ENCODE measurements at regions not wholly inside any gene's neighbourhood (a gene's known extent, or its start where the extent isn't known, plus 50 kb on each side); places are given as distances from the start of the nearest gene placed in this dataset.

GRCh38 chr11:11208994-11209393 lies 144.1 kb downstream of the CSNK2A3 start:
- no peak for TF ChIP-seq CTCF (IDR thresholded peaks at IDR 0.05; ENCODE audit: insufficient read depth, low read length)
- TF ChIP-seq, protein P1, sequence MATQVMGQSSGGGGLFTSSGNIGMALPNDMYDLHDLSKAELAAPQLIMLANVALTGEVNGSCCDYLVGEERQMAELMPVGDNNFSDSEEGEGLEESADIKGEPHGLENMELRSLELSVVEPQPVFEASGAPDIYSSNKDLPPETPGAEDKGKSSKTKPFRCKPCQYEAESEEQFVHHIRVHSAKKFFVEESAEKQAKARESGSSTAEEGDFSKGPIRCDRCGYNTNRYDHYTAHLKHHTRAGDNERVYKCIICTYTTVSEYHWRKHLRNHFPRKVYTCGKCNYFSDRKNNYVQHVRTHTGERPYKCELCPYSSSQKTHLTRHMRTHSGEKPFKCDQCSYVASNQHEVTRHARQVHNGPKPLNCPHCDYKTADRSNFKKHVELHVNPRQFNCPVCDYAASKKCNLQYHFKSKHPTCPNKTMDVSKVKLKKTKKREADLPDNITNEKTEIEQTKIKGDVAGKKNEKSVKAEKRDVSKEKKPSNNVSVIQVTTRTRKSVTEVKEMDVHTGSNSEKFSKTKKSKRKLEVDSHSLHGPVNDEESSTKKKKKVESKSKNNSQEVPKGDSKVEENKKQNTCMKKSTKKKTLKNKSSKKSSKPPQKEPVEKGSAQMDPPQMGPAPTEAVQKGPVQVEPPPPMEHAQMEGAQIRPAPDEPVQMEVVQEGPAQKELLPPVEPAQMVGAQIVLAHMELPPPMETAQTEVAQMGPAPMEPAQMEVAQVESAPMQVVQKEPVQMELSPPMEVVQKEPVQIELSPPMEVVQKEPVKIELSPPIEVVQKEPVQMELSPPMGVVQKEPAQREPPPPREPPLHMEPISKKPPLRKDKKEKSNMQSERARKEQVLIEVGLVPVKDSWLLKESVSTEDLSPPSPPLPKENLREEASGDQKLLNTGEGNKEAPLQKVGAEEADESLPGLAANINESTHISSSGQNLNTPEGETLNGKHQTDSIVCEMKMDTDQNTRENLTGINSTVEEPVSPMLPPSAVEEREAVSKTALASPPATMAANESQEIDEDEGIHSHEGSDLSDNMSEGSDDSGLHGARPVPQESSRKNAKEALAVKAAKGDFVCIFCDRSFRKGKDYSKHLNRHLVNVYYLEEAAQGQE (IDR thresholded peaks at IDR 0.05; ENCODE audit: insufficient replicate concordance, low read depth): no peak

All from HL-60 (cell line).